IMR-90 (cell line): ENCODE measurements at regions not wholly inside any gene's neighbourhood (a gene's known extent, or its start where the extent isn't known, plus 50 kb on each side); places are given as distances from the start of the nearest gene placed in this dataset.

Experiments
- POLR2A ChIP-seq: IDR thresholded peaks from 2 replicates; pipeline ENCODE4 v1.6.1; 2012; ENCODE audit warnings: mild to moderate bottlenecking, low read depth, low read length
- TF ChIP-seq, protein P1 (sequence below): conservative IDR thresholded peaks from 2 replicates; pipeline ENCODE4 v1.5.1; 2012; ENCODE audit warnings: mild to moderate bottlenecking, low read depth, low read length, improper control_type of control experiment

DNA sequence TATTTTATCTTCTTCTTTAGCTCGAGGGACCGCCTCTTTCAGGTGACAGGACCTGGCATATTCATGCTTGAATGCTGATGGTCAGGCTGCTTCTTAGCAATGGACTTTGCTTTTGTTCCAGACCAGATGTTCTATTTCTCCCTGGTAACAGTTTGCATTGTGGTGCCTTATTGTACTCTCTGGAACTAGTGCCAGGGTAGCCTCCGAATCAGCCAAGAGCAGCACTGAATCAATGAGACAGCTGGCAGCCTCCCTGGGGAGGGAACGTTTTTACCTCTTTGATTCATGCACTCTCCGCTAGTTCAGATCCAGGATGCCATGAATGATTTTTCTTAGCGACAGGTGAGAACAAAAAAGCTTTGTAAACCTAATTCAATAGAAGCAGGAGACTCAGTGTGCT lies 54.1 kb upstream of the NXPH1 start:
- TF ChIP-seq, protein P1, sequence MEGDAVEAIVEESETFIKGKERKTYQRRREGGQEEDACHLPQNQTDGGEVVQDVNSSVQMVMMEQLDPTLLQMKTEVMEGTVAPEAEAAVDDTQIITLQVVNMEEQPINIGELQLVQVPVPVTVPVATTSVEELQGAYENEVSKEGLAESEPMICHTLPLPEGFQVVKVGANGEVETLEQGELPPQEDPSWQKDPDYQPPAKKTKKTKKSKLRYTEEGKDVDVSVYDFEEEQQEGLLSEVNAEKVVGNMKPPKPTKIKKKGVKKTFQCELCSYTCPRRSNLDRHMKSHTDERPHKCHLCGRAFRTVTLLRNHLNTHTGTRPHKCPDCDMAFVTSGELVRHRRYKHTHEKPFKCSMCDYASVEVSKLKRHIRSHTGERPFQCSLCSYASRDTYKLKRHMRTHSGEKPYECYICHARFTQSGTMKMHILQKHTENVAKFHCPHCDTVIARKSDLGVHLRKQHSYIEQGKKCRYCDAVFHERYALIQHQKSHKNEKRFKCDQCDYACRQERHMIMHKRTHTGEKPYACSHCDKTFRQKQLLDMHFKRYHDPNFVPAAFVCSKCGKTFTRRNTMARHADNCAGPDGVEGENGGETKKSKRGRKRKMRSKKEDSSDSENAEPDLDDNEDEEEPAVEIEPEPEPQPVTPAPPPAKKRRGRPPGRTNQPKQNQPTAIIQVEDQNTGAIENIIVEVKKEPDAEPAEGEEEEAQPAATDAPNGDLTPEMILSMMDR: no peak
- no peak for TF ChIP-seq POLR2A
